Renal pelvis (tissue), 1 donor: ENCODE measurements at regions not wholly inside any gene's neighbourhood (a gene's known extent, or its start where the extent isn't known, plus 50 kb on each side); places are given as distances from the start of the nearest gene placed in this dataset.

ENCODE experiments used
- DNase-seq: peaks from one replicate; pipeline ENCODE4 v3.0.0-alpha.2; 2013

- no peak for DNase-seq
Measured at GRCh38 chr3:124602980-124603627, 127.1 kb upstream of the UMPS start.

- DNase-seq = no peak
Measured at GRCh38 chr3:124605781-124606579, 124.3 kb upstream of the UMPS start.

GRCh38 chr3:124607163-124607562 lies 123.1 kb upstream of the UMPS start:
- DNase-seq = no peak

- DNase-seq = no peak
Measured at GRCh38 chr3:124609402-124609801, 120.8 kb upstream of the UMPS start.

GRCh38 chr3:124610130-124610529 lies 120.1 kb upstream of the UMPS start:
- no peak for DNase-seq

- DNase-seq = no peak
Measured at GRCh38 chr3:124611520-124611919, 118.7 kb upstream of the UMPS start.

- no peak for DNase-seq
Measured at GRCh38 chr3:124615896-124616543, 114.2 kb upstream of the UMPS start.

GRCh38 chr3:124617177-124617576 lies 113.1 kb upstream of the UMPS start:
- DNase-seq = no peak

- DNase-seq = no peak
Measured at GRCh38 chr3:124619887-124620599, 110.2 kb upstream of the UMPS start.

- DNase-seq = no peak
Measured at GRCh38 chr3:124620600-124621063, 109.6 kb upstream of the UMPS start.

- no peak for DNase-seq
Measured at GRCh38 chr3:124621498-124621897, 108.8 kb upstream of the UMPS start.

- no peak for DNase-seq
Measured at GRCh38 chr3:124625074-124625473, 105.2 kb upstream of the UMPS start.

- DNase-seq = no peak
Measured at GRCh38 chr3:124627501-124627908, 102.7 kb upstream of the UMPS start.

- DNase-seq = no peak
Measured at GRCh38 chr3:124628863-124629262, 101.4 kb upstream of the UMPS start.

- no peak for DNase-seq
Measured at GRCh38 chr3:124629497-124629896, 100.8 kb upstream of the UMPS start.

GRCh38 chr3:124630960-124631359 lies 99.3 kb upstream of the UMPS start:
- no peak for DNase-seq

GRCh38 chr3:124631727-124632126 lies 98.5 kb upstream of the UMPS start:
- DNase-seq = no peak

- DNase-seq = no peak
Measured at GRCh38 chr3:124632566-124633140, 97.6 kb upstream of the UMPS start.

GRCh38 chr3:124633524-124633923 lies 96.7 kb upstream of the UMPS start:
- no peak for DNase-seq

GRCh38 chr3:124634210-124635168 lies 95.8 kb upstream of the UMPS start:
- DNase-seq = no peak

- DNase-seq = no peak
Measured at GRCh38 chr3:124635169-124635539, 95.1 kb upstream of the UMPS start.
